Fibroblast of lung (primary cell): ENCODE measurements at regions not wholly inside any gene's neighbourhood (a gene's known extent, or its start where the extent isn't known, plus 50 kb on each side); places are given as distances from the start of the nearest gene placed in this dataset.

Experiments
- DNase-seq, 2 donors: peaks; one replicate each; pipeline versions ENCODE4 v3.0.0 to v3.0.0-alpha.2; 2010; ENCODE audit warnings: low read depth in 2 of 2
- H2AFZ ChIP-seq: 2 replicates; pipeline ENCODE4 v1.5.1; 2012; ENCODE audit warnings: low read length, control low read depth, inconsistent platforms
- H3K27ac ChIP-seq: 2 replicates; pipeline ENCODE4 v1.5.1; 2011; ENCODE audit warnings: low read length, control low read depth; ENCODE audit not compliant: insufficient read depth
- H3K27me3 ChIP-seq: 2 replicates; pipeline ENCODE4 v1.5.1; 2011; ENCODE audit warnings: mild to moderate bottlenecking, low read length; ENCODE audit not compliant: control insufficient read depth, insufficient read depth
- H3K36me3 ChIP-seq: 2 replicates; pipeline ENCODE4 v1.5.1; 2011; ENCODE audit warnings: low read length; ENCODE audit not compliant: control insufficient read depth, insufficient read depth
- H3K4me1 ChIP-seq: 2 replicates; pipeline ENCODE4 v1.5.1; 2011; ENCODE audit warnings: low read length; ENCODE audit not compliant: control insufficient read depth, insufficient read depth; ENCODE audit errors: extremely low read depth
- H3K4me2 ChIP-seq: 2 replicates; pipeline ENCODE4 v1.5.1; 2011; ENCODE audit warnings: low read length, control low read depth; ENCODE audit not compliant: insufficient read depth; ENCODE audit errors: extremely low read depth
- H3K4me3 ChIP-seq, 4 experiments: fragments of 200-600 bp in 1 of 4; sonication (generic) in 1 of 4; replicated peaks in 1 of 4; 2 replicates each; pipeline ENCODE4 v1.5.1; 2011 to 2016; ENCODE audit warnings: low read length in 4 of 4, low read depth in 3 of 4, mild to moderate bottlenecking in 3 of 4, control low read depth in 2 of 4, inconsistent platforms in 1 of 4, mixed read lengths in 1 of 4; ENCODE audit not compliant: insufficient read depth in 1 of 4; ENCODE audit errors: control extremely low read depth in 1 of 4
- H3K79me2 ChIP-seq: 2 replicates; pipeline ENCODE4 v1.5.1; 2012; ENCODE audit warnings: mild to moderate bottlenecking, low read length, inconsistent platforms; ENCODE audit not compliant: control insufficient read depth, insufficient read depth
- H3K9ac ChIP-seq: 2 replicates; pipeline ENCODE4 v1.5.1; 2011; ENCODE audit warnings: mild to moderate bottlenecking, low read length, control low read depth; ENCODE audit not compliant: insufficient read depth
- H3K9me3 ChIP-seq: 2 replicates; pipeline ENCODE4 v1.5.1; 2012; ENCODE audit warnings: low read depth, low read length; ENCODE audit not compliant: control insufficient read depth, insufficient read depth
- H4K20me1 ChIP-seq: 2 replicates; pipeline ENCODE4 v1.5.1; 2011; ENCODE audit warnings: low read length; ENCODE audit not compliant: control insufficient read depth, insufficient read depth; ENCODE audit errors: extremely low read depth
- EZH2 ChIP-seq: IDR thresholded peaks from 2 replicates; pipeline ENCODE4 v1.5.1; 2012; ENCODE audit warnings: low read length, control low read depth, mild to moderate bottlenecking; ENCODE audit errors: missing control alignments
- TF ChIP-seq, protein P1 (sequence below), 2 donors: IDR thresholded peaks in 1 of 2; conservative IDR thresholded peaks in 1 of 2; 1 replicate in 1 of 2; 2 replicates in 1 of 2; pipeline ENCODE4 v1.5.1; 2011 to 2012; ENCODE audit warnings: low read length in 2 of 2, control low read depth in 1 of 2, inconsistent platforms in 1 of 2, low read depth in 1 of 2, mild to moderate bottlenecking in 1 of 2

DNA sequence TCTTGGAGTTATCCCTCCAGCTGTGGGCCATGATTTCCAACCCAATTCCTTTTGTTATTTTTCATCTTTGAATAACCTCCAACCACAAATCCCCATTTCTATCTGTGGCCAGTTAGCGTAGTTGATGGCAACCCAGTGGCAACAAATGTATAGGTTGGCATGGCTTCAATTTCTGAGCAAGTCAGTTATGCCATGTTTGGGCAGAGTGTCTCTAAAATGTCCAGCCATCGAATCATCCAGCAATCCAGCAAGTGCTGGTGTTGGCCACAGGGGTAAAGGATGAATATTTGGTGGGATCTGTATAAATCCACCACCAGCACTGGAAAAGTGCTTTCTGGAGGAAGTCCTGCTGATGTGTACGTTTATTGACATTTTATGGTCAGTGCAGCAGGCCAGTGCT is 233.3 kb downstream of the MYLK4 start:
- no peaks in the 10 kb centered on the region for H3K36me3 ChIP-seq
- no peaks in the 10 kb centered on the region for H3K9me3 ChIP-seq
- H3K4me2 ChIP-seq, result no peak overlapping the region
- H3K27me3 ChIP-seq, result no peaks in the 10 kb centered on the region
- H3K4me3 ChIP-seq, result no peak overlapping the region
- H3K27ac ChIP-seq, result no peak overlapping the region
- no peak overlapping the region for H2AFZ ChIP-seq
- DNase-seq, result no peak
- TF ChIP-seq, protein P1, sequence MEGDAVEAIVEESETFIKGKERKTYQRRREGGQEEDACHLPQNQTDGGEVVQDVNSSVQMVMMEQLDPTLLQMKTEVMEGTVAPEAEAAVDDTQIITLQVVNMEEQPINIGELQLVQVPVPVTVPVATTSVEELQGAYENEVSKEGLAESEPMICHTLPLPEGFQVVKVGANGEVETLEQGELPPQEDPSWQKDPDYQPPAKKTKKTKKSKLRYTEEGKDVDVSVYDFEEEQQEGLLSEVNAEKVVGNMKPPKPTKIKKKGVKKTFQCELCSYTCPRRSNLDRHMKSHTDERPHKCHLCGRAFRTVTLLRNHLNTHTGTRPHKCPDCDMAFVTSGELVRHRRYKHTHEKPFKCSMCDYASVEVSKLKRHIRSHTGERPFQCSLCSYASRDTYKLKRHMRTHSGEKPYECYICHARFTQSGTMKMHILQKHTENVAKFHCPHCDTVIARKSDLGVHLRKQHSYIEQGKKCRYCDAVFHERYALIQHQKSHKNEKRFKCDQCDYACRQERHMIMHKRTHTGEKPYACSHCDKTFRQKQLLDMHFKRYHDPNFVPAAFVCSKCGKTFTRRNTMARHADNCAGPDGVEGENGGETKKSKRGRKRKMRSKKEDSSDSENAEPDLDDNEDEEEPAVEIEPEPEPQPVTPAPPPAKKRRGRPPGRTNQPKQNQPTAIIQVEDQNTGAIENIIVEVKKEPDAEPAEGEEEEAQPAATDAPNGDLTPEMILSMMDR (conservative IDR thresholded peaks at IDR 0.05 in 1 of 2, IDR thresholded peaks at IDR 0.05 in 1 of 2; ENCODE audit: low read depth in 1 of 2, low read length in 2 of 2), result no peak
- TF ChIP-seq EZH2, result no peak
- no peaks in the 10 kb centered on the region for H3K4me1 ChIP-seq
- H3K79me2 ChIP-seq, result no peaks in the 10 kb centered on the region
- no peaks in the 10 kb centered on the region for H4K20me1 ChIP-seq
- no peak overlapping the region for H3K9ac ChIP-seq

DNA sequence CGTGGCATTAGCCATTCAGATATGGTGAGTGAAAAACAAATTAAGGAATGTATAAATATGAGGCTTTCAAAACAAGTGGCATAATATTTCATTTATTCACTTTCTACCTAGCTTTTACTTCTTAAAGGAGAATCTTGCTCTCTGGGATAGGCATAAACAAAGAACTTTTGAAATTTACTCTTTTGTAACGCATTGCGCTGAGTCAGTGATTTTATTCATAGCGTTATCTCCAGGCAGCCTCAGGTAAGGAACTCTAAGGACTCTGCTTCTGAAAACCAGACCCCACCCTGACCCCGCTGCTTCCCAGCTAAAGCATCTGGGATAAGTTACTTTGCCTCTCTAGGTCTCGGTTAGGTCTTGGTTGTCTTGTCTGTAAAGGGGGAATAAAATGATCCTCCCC is 234.7 kb downstream of the MYLK4 start:
- Histone ChIP-seq H3K27ac (no peak overlapping the region), H3K79me2 (no peaks in the 10 kb centered on the region), H4K20me1 (no peaks in the 10 kb centered on the region), H3K9ac (no peak overlapping the region), H3K4me2 (no peak overlapping the region), H3K36me3 (no peaks in the 10 kb centered on the region), H3K27me3 (no peaks in the 10 kb centered on the region), H3K4me1 (no peaks in the 10 kb centered on the region), H2AFZ (no peak overlapping the region), H3K4me3 (no peak overlapping the region), H3K9me3 (no peaks in the 10 kb centered on the region)
- DNase-seq, result no peak
- no peak for TF ChIP-seq EZH2
- TF ChIP-seq, protein P1 (conservative IDR thresholded peaks at IDR 0.05 in 1 of 2, IDR thresholded peaks at IDR 0.05 in 1 of 2; ENCODE audit: low read depth in 1 of 2, low read length in 2 of 2), result no peak

- Histone ChIP-seq H3K27ac (no peak overlapping the region), H4K20me1 (no peaks in the 10 kb centered on the region), H3K4me2 (no peak overlapping the region), H3K4me3 (no peak overlapping the region), H3K9me3 (no peaks in the 10 kb centered on the region), H2AFZ (no peak overlapping the region), H3K36me3 (no peaks in the 10 kb centered on the region), H3K9ac (no peak overlapping the region), H3K4me1 (no peaks in the 10 kb centered on the region), H3K27me3 (no peaks in the 10 kb centered on the region), H3K79me2 (no peaks in the 10 kb centered on the region)
- TF ChIP-seq, protein P1 (conservative IDR thresholded peaks at IDR 0.05 in 1 of 2, IDR thresholded peaks at IDR 0.05 in 1 of 2; ENCODE audit: low read depth in 1 of 2, low read length in 2 of 2), result no peak
- TF ChIP-seq EZH2, result no peak
- DNase-seq, result no peak
Observed at GRCh38 chr6:2514965-2515543, 235.7 kb downstream of the MYLK4 start.
